SJSA1 (cell line): ENCODE measurements at regions not wholly inside any gene's neighbourhood (a gene's known extent, or its start where the extent isn't known, plus 50 kb on each side); places are given as distances from the start of the nearest gene placed in this dataset.

ENCODE experiments used
- DNase-seq, 2 experiments: peaks; one replicate each; pipeline ENCODE4 v3.0.0-alpha.2; 2015 to 2020; ENCODE audit warnings: low spot score in 2 of 2, low read depth in 1 of 2
- H3K27ac ChIP-seq: fragments of 250-450 bp; sonication (Bioruptor Pico); 2 replicates; pipeline ENCODE4 v1.5.1; 2020; ENCODE audit warnings: mild to moderate bottlenecking, moderate library complexity
- H3K27me3 ChIP-seq: fragments of 250-450 bp; sonication (Bioruptor Pico); replicated peaks from 2 replicates; pipeline ENCODE4 v1.5.1; 2020; ENCODE audit warnings: mild to moderate bottlenecking, moderate library complexity
- H3K36me3 ChIP-seq: fragments of 250-450 bp; sonication (Bioruptor Pico); 2 replicates; pipeline ENCODE4 v1.5.1; 2020; ENCODE audit warnings: mild to moderate bottlenecking
- H3K4me1 ChIP-seq: fragments of 250-450 bp; sonication (Bioruptor Pico); replicated peaks from 2 replicates; pipeline ENCODE4 v1.6.1; 2021; ENCODE audit warnings: mild to moderate bottlenecking
- H3K4me3 ChIP-seq: fragments of 250-450 bp; sonication (Bioruptor Pico); 2 replicates; pipeline ENCODE4 v1.5.1; 2020; ENCODE audit warnings: mild to moderate bottlenecking
- H3K9me3 ChIP-seq: fragments of 250-450 bp; sonication (Bioruptor Pico); replicated peaks from 2 replicates; pipeline ENCODE4 v1.5.1; 2020; ENCODE audit warnings: mild to moderate bottlenecking

DNA sequence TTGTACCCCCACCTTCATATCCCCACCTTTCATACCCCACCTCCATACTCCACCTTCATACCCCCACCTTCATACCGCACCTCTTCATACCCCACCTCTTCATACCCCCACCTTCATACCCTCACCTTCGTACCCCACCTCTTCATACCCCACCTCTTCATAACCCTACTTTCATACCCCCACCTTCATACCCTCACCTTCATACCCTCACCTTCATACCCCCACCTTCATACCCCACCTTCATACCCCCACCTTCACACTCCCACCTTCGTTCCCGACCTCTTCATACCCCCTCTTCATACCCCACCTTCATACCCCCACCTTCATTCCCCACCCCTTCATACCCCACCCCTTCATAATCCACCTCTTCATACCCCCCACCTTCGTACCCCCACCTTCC lies 92.9 kb upstream of the NAA20 start:
- H3K4me1 ChIP-seq = no peaks in the 10 kb centered on the region
- H3K9me3 ChIP-seq = no peaks in the 10 kb centered on the region
- no peaks in the 10 kb centered on the region for H3K36me3 ChIP-seq
- no peak for DNase-seq
- no peak overlapping the region for H3K4me3 ChIP-seq
- H3K27ac ChIP-seq = no peak overlapping the region
- no peaks in the 10 kb centered on the region for H3K27me3 ChIP-seq

GRCh38 chr20:19926591-19926990 lies 90.6 kb upstream of the NAA20 start:
- no peaks in the 10 kb centered on the region for H3K4me1 ChIP-seq
- no peaks in the 10 kb centered on the region for H3K27me3 ChIP-seq
- H3K4me3 ChIP-seq = no peak overlapping the region
- no peak for DNase-seq
- H3K9me3 ChIP-seq = no peaks in the 10 kb centered on the region
- no peaks in the 10 kb centered on the region for H3K36me3 ChIP-seq
- H3K27ac ChIP-seq = no peak overlapping the region

- no peaks in the 10 kb centered on the region for H3K36me3 ChIP-seq
- peaks cover 4% of the 10 kb centered on the region; the same call in 1 of the 2 replicates for H3K4me1 ChIP-seq
- H3K27ac ChIP-seq = no peak overlapping the region
- no peaks in the 10 kb centered on the region for H3K27me3 ChIP-seq
- no peaks in the 10 kb centered on the region for H3K9me3 ChIP-seq
- DNase-seq = no peak
- H3K4me3 ChIP-seq = no peak overlapping the region
Measured at GRCh38 chr20:19928328-19929011, 88.7 kb upstream of the NAA20 start.

DNA sequence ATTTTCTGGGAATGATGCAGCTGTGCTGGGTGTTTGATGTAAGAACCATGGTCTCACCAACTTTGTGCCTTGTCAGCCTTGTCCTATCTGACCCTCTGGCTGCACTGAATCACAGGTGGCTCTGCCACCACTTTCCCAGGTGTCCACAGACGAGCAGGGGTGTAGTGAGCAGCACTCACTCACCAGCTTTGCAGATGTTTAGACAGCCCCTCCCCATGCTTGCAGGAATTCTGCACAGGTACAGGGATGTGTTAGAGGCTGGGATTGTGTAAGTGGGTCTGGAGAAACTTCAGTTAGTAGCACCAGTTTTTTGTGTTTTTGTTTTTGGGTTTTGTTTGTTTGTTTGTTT lies 88.2 kb upstream of the NAA20 start:
- Histone ChIP-seq H3K27me3 (no peaks in the 10 kb centered on the region), H3K36me3 (no peaks in the 10 kb centered on the region), H3K27ac (no peak overlapping the region), H3K4me3 (no peak overlapping the region), H3K9me3 (no peaks in the 10 kb centered on the region), H3K4me1 (peaks cover 4% of the 10 kb centered on the region; the same call in 1 of the 2 replicates)
- DNase-seq = no peak

- no peak overlapping the region for H3K4me3 ChIP-seq
- peaks cover 4% of the 10 kb centered on the region; the same call in 1 of the 2 replicates for H3K4me1 ChIP-seq
Measured at GRCh38 chr20:19929481-19930145, 87.5 kb upstream of the NAA20 start.

GRCh38 chr20:19930426-19930825 lies 86.7 kb upstream of the NAA20 start:
- peaks cover 4% of the 10 kb centered on the region; the same call in 1 of the 2 replicates for H3K4me1 ChIP-seq
- no peaks in the 10 kb centered on the region for H3K27me3 ChIP-seq
- H3K9me3 ChIP-seq = no peaks in the 10 kb centered on the region
- H3K27ac ChIP-seq = no peak overlapping the region
- no peak overlapping the region for H3K4me3 ChIP-seq
- DNase-seq = no peak
- no peaks in the 10 kb centered on the region for H3K36me3 ChIP-seq

More at GRCh38 chr20:19929481-19930145, 87.5 kb upstream of the NAA20 start:
- Histone ChIP-seq H3K27ac (no peak overlapping the region), H3K27me3 (no peaks in the 10 kb centered on the region), H3K36me3 (no peaks in the 10 kb centered on the region), H3K9me3 (no peaks in the 10 kb centered on the region)
- no peak for DNase-seq

DNA sequence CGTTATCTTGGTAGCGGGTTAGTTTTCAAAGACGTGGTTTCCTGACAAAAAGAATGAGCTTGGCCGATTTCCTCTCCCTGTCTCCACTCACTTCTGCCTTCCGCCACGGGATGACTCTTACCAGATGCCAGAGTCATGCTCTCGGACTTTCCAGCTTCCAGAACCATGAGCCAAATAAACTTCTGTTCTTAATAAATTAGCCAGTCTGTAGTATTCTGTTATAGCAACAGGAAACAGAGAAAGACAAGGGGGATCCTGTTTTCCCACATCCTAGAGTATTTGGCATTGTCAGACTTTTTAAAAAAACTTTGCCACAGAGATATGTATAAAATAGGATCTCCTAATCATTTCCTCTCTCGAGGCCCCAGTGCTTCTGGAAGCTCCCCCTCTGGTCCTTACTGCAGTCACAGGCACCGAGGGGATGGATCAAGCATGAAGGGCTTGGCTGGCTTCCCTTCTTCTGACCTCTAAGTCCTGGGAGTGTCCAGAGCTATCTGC lies 84.9 kb upstream of the NAA20 start:
- Histone ChIP-seq H3K9me3 (no peaks in the 10 kb centered on the region), H3K4me3 (no peak overlapping the region), H3K27me3 (no peaks in the 10 kb centered on the region), H3K4me1 (peaks cover 4% of the 10 kb centered on the region; the same call in 1 of the 2 replicates), H3K36me3 (no peaks in the 10 kb centered on the region; the same call in 1 of the 2 replicates), H3K27ac (no peak overlapping the region)
- no peak for DNase-seq

GRCh38 chr20:19934792-19935491 lies 82.2 kb upstream of the NAA20 start:
- peaks cover 4% of the 10 kb centered on the region; the same call in 1 of the 2 replicates for H3K4me1 ChIP-seq

GRCh38 chr20:19935842-19936241 lies 81.3 kb upstream of the NAA20 start:
- H3K27ac ChIP-seq = no peak overlapping the region
- H3K27me3 ChIP-seq = no peaks in the 10 kb centered on the region
- no peak for DNase-seq
- H3K4me1 ChIP-seq = peaks cover 4% of the 10 kb centered on the region; the same call in 1 of the 2 replicates
- no peak overlapping the region for H3K4me3 ChIP-seq
- no peaks in the 10 kb centered on the region for H3K9me3 ChIP-seq
- H3K36me3 ChIP-seq = peaks cover 7% of the 10 kb centered on the region

More at GRCh38 chr20:19934792-19935491, 82.2 kb upstream of the NAA20 start:
- DNase-seq = no peak
- Histone ChIP-seq H3K27ac (no peak overlapping the region), H3K9me3 (no peaks in the 10 kb centered on the region), H3K4me3 (no peak overlapping the region), H3K27me3 (no peaks in the 10 kb centered on the region), H3K36me3 (peaks cover 7% of the 10 kb centered on the region)

DNA sequence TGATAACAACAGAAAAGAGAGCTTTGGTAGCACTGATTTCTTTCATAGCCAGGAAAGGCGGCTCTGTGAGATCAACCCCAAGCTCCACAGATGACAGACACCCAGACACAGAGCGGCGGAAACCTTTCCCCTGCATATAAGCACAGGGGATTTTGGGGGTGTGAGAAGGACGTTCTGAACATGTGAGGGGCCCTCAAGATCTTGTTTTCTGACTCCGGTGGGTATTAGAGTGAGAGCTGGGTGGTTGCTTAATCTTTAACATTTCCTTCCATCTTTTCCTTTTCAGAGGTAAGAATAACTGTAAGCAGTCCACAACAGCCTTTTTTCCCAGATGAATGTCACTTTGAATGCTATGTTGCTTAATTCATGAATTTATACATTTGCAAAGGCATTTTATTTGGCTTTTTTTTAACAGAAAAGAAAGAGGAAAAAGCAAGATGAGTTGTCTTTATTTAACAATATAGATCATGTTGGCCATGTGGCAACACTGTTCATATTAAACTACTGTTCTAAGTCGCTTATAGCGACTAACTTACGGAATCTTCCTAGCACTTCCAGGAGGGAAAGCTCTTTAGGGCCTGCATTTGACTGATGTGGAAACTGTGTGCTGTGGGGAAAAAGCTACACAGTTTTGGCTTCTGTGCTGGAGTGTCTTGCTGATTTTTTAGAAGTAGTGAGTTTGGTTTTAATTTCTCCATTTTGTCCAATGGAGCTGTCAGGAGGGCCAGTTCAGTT lies 80.5 kb upstream of the NAA20 start:
- H3K36me3 ChIP-seq = peaks cover 7% of the 10 kb centered on the region
- no peak for DNase-seq
- H3K27ac ChIP-seq = no peak overlapping the region
- no peak overlapping the region for H3K4me3 ChIP-seq
- peaks cover 4% of the 10 kb centered on the region; the same call in 1 of the 2 replicates for H3K4me1 ChIP-seq
- H3K27me3 ChIP-seq = no peaks in the 10 kb centered on the region
- H3K9me3 ChIP-seq = no peaks in the 10 kb centered on the region

- DNase-seq = no peak
- Histone ChIP-seq H3K9me3 (no peaks in the 10 kb centered on the region), H3K36me3 (peaks cover 7% of the 10 kb centered on the region), H3K27me3 (no peaks in the 10 kb centered on the region), H3K4me3 (no peak overlapping the region), H3K4me1 (no peaks in the 10 kb centered on the region), H3K27ac (no peak overlapping the region)
Measured at GRCh38 chr20:19937218-19937617, 79.9 kb upstream of the NAA20 start.

- Histone ChIP-seq H3K27ac (no peak overlapping the region), H3K4me1 (no peaks in the 10 kb centered on the region), H3K9me3 (no peaks in the 10 kb centered on the region), H3K36me3 (peaks cover 7% of the 10 kb centered on the region), H3K4me3 (no peak overlapping the region), H3K27me3 (no peaks in the 10 kb centered on the region)
- DNase-seq = no peak
Measured at GRCh38 chr20:19937651-19938420, 79.3 kb upstream of the NAA20 start.
